GM12878 (cell line): ENCODE measurements at regions not wholly inside any gene's neighbourhood (a gene's known extent, or its start where the extent isn't known, plus 50 kb on each side); places are given as distances from the start of the nearest gene placed in this dataset.

Experiments
- BRCA1 ChIP-seq: IDR thresholded peaks from 2 replicates; pipeline ENCODE4 v1.6.1; 2011; ENCODE audit warnings: low read depth, low read length, improper control_type of control experiment
- CEBPB ChIP-seq, 2 experiments: fragments of 150-350 bp in 1 of 2; IDR thresholded peaks; 2 replicates each; pipeline ENCODE4 v1.6.1; 2012 to 2014; ENCODE audit warnings: low read depth in 2 of 2, low read length in 2 of 2, borderline replicate concordance in 1 of 2, inconsistent platforms in 1 of 2
- CHD1 ChIP-seq: IDR thresholded peaks from 2 replicates; pipeline ENCODE4 v1.6.1; 2012; ENCODE audit warnings: low read depth, low read length, improper control_type of control experiment
- CTCF ChIP-seq, 3 experiments: IDR thresholded peaks in 2 of 3; conservative IDR thresholded peaks in 1 of 3; 2 replicates each; pipeline ENCODE4 v1.5.1; 2011; ENCODE audit warnings: low read depth in 3 of 3, low read length in 3 of 3, mild to moderate bottlenecking in 3 of 3, control low read depth in 2 of 3, moderate library complexity in 2 of 3, inconsistent platforms in 1 of 3, mixed read lengths in 1 of 3; ENCODE audit not compliant: control insufficient read depth in 2 of 3, insufficient read depth in 1 of 3; ENCODE audit errors: extremely low read depth in 1 of 3
- E4F1 ChIP-seq: fragments of 450-650 bp; IDR thresholded peaks from 2 replicates; pipeline ENCODE4 v1.6.1; 2018; ENCODE audit warnings: borderline replicate concordance, mild to moderate bottlenecking; ENCODE audit not compliant: partially characterized antibody
- ESRRA ChIP-seq: IDR thresholded peaks from 2 replicates; pipeline ENCODE4 v1.6.1; 2012; ENCODE audit warnings: mild to moderate bottlenecking, low read length, improper control_type of control experiment
- EZH2 ChIP-seq: IDR thresholded peaks from 2 replicates; pipeline ENCODE4 v1.6.1; 2012; ENCODE audit warnings: low read depth, mild to moderate bottlenecking, control low read depth, inconsistent platforms, low read length, borderline replicate concordance; ENCODE audit not compliant: control insufficient read depth
- FOXM1 ChIP-seq: IDR thresholded peaks from 2 replicates; pipeline ENCODE4 v1.6.1; 2012; ENCODE audit warnings: low read depth, mild to moderate bottlenecking, inconsistent platforms, low read length, moderate library complexity
- GABPA ChIP-seq: IDR thresholded peaks from 2 replicates; pipeline ENCODE4 v1.6.1; 2014; ENCODE audit warnings: antibody characterized with exemption, low read depth, mild to moderate bottlenecking, inconsistent platforms
- MAX ChIP-seq: IDR thresholded peaks from 2 replicates; pipeline ENCODE4 v1.6.1; 2012; ENCODE audit warnings: low read depth, low read length, improper control_type of control experiment
- POLR2A ChIP-seq: IDR thresholded peaks from 2 replicates; pipeline ENCODE4 v1.6.1; 2011; ENCODE audit warnings: low read depth, mild to moderate bottlenecking, low read length
- RBBP5 ChIP-seq: fragments of 200-600 bp; sonication (generic); conservative IDR thresholded peaks from 2 replicates; pipeline ENCODE4 v1.6.1; 2016
- SP1 ChIP-seq: IDR thresholded peaks from one replicate; pipeline ENCODE4 v1.6.1; 2011; ENCODE audit warnings: low read depth, low read length
- TCF12 ChIP-seq: IDR thresholded peaks from 2 replicates; pipeline ENCODE4 v1.6.1; 2011; ENCODE audit warnings: low read depth, mild to moderate bottlenecking, low read length

DNA sequence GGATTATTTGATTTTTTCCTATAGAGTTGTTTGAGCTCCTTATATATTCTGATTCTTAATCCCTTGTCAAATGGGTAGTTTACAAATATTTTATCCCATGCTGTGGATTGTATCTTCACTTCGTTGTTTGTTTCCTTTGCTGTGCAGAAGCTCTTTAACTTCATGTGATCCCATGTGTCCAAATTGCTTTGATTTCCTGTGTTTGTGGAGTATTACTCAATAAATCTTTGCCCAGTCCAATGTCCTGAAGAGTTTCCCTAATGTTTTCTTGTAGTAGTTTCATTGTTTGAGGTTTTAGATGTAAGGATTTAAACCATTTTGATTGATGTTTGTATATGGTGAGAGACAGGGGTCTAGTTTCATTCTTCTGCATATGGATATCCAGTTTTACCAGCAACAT lies 143.7 kb upstream of the HTR1E start:
- TF ChIP-seq CEBPB (IDR thresholded peaks at IDR 0.05; ENCODE audit: borderline replicate concordance in 1 of 2, low read depth in 2 of 2, low read length in 2 of 2): no peak
- TF ChIP-seq E4F1: no peak
- TF ChIP-seq GABPA: no peak
- no peak for TF ChIP-seq CHD1
- no peak for TF ChIP-seq ESRRA
- no peak for TF ChIP-seq SP1
- TF ChIP-seq CTCF (IDR thresholded peaks at IDR 0.05 in 2 of 3, conservative IDR thresholded peaks at IDR 0.05 in 1 of 3; ENCODE audit: control insufficient read depth in 2 of 3, extremely low read depth in 1 of 3, insufficient read depth in 1 of 3, low read depth in 3 of 3, low read length in 3 of 3): no peak
- no peak for TF ChIP-seq POLR2A
- no peak for TF ChIP-seq EZH2
- TF ChIP-seq BRCA1: no peak
- TF ChIP-seq MAX: no peak
- TF ChIP-seq FOXM1: no peak
- TF ChIP-seq RBBP5: no peak
- no peak for TF ChIP-seq TCF12
